Bronchial epithelial cell (primary cell): ENCODE measurements at regions not wholly inside any gene's neighbourhood (a gene's known extent, or its start where the extent isn't known, plus 50 kb on each side); places are given as distances from the start of the nearest gene placed in this dataset.
"Not testable (repeated sequence)": the region's sequence is repeated elsewhere in the genome, so short reads cannot be mapped to it uniquely, and the experiment has no call there.

ENCODE experiments used
- DNase-seq: peaks from one replicate; pipeline ENCODE4 v3.0.0-alpha.2; 2010; ENCODE audit warnings: low read depth
- FAIRE-seq: peaks from 2 replicates; lab custom pipeline; 2011; peaks lifted over from hg19 to GRCh38; lab: Jason Lieb, UNC
- H3K27me3 ChIP-seq: 2 replicates; pipeline ENCODE4 v1.5.1; 2011; ENCODE audit warnings: low read length; ENCODE audit not compliant: control insufficient read depth, insufficient read depth
- H3K36me3 ChIP-seq: 2 replicates; pipeline ENCODE4 v1.5.1; 2011; ENCODE audit warnings: low read length; ENCODE audit not compliant: control insufficient read depth, insufficient read depth
- H3K4me3 ChIP-seq: 2 replicates; pipeline ENCODE4 v1.5.1; 2011; ENCODE audit warnings: mild to moderate bottlenecking, low read depth, low read length, control low read depth
- CTCF ChIP-seq: IDR thresholded peaks from 2 replicates; pipeline ENCODE4 v1.5.1; 2011; ENCODE audit warnings: mild to moderate bottlenecking, moderate library complexity, low read length, control low read depth, inconsistent platforms; ENCODE audit not compliant: insufficient read depth, severe bottlenecking

- FAIRE-seq (no peak), DNase-seq (no peak)
- TF ChIP-seq CTCF: no peak
- H3K4me3 ChIP-seq: no peak overlapping the region
- H3K27me3 ChIP-seq: no peaks in the 10 kb centered on the region
- no peaks in the 10 kb centered on the region for H3K36me3 ChIP-seq
Measured at GRCh38 chr2:210768329-210768910, 212.0 kb downstream of the CPS1 start.

GRCh38 chr2:210776756-210777155 lies 220.4 kb downstream of the CPS1 start:
- TF ChIP-seq CTCF: no peak
- FAIRE-seq (no peak), DNase-seq (no peak)

GRCh38 chr2:210782222-210782621 lies 225.8 kb downstream of the CPS1 start:
- no peaks in the 10 kb centered on the region for H3K36me3 ChIP-seq
- no peak for DNase-seq
- no peak for TF ChIP-seq CTCF
- FAIRE-seq: no peak
- H3K27me3 ChIP-seq: no peaks in the 10 kb centered on the region
- no peak overlapping the region for H3K4me3 ChIP-seq

More at GRCh38 chr2:210776756-210777155, 220.4 kb downstream of the CPS1 start:
- Histone ChIP-seq H3K36me3 (no peaks in the 10 kb centered on the region), H3K4me3 (no peak overlapping the region), H3K27me3 (no peaks in the 10 kb centered on the region)

GRCh38 chr2:210787831-210788230 lies 231.4 kb downstream of the CPS1 start:
- DNase-seq, H3K36me3 ChIP-seq, H3K27me3 ChIP-seq, FAIRE-seq, H3K4me3 ChIP-seq: not testable (repeated sequence)

- Histone ChIP-seq H3K36me3 (no peaks in the 10 kb centered on the region), H3K4me3 (no peak overlapping the region), H3K27me3 (no peaks in the 10 kb centered on the region)
- DNase-seq (no peak), FAIRE-seq (no peak)
- no peak for TF ChIP-seq CTCF
Measured at GRCh38 chr2:210792000-210792399, 235.6 kb downstream of the CPS1 start.

GRCh38 chr2:210795506-210795905 lies 239.1 kb downstream of the CPS1 start:
- Histone ChIP-seq H3K36me3 (no peaks in the 10 kb centered on the region), H3K4me3 (no peak overlapping the region), H3K27me3 (no peaks in the 10 kb centered on the region)
- DNase-seq (no peak), FAIRE-seq (no peak)
- TF ChIP-seq CTCF: no peak
